ENCODE measurements at regions not wholly inside any gene's neighbourhood (a gene's known extent, or its start where the extent isn't known, plus 50 kb on each side); places are given as distances from the start of the nearest gene placed in this dataset.

DNA sequence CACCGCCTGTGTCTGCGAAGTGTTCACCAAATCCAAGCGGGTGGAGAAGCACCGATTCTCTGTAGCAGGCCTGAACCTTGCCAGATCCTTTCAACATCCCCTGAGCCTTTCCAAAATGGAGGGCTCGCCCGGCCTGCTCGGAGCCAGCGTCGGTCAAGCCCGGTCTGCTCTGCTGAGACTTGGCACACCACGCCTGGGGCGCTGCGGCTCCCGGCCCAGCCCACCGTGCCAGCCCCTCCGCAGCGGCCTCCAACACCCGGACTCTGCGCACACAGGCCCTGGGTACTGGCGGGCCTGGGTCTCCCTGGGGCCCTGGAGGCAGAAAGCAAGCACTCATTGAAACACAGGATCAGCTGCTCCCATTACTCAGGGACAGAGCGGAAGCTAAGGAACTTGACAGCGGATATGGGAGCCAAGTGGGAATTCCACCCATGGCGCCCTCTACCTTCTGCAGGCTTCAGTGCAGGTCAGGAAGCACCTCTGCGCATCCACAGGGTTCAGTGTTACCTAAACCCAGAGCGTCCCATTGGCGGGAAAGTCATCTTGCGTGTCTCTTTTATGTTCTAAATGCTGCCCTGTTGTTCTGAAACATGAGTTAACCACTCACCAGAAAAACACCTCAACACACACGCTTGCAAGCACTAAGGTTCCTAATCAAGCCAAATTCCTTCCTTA lies 159.9 kb downstream of the ZBTB18 start:
- no peaks in the 10 kb centered on the region for H3K4me1 ChIP-seq (ENCODE audit: control insufficient read depth, insufficient read depth, low read length)
- TF ChIP-seq, protein P1, sequence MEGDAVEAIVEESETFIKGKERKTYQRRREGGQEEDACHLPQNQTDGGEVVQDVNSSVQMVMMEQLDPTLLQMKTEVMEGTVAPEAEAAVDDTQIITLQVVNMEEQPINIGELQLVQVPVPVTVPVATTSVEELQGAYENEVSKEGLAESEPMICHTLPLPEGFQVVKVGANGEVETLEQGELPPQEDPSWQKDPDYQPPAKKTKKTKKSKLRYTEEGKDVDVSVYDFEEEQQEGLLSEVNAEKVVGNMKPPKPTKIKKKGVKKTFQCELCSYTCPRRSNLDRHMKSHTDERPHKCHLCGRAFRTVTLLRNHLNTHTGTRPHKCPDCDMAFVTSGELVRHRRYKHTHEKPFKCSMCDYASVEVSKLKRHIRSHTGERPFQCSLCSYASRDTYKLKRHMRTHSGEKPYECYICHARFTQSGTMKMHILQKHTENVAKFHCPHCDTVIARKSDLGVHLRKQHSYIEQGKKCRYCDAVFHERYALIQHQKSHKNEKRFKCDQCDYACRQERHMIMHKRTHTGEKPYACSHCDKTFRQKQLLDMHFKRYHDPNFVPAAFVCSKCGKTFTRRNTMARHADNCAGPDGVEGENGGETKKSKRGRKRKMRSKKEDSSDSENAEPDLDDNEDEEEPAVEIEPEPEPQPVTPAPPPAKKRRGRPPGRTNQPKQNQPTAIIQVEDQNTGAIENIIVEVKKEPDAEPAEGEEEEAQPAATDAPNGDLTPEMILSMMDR (IDR thresholded peaks at IDR 0.05 in 2 of 3, conservative IDR thresholded peaks at IDR 0.05 in 1 of 3; ENCODE audit: control insufficient read depth in 2 of 3, extremely low read depth in 1 of 3, insufficient read depth in 1 of 3, low read depth in 3 of 3, low read length in 3 of 3): peak in 2 of 3 experiments; percentile 28 to 35; a peak in 3 of 6 replicates
- no peak for TF ChIP-seq SMAD1 (IDR thresholded peaks at IDR 0.05; ENCODE audit: low read depth, partially characterized antibody)
- TF ChIP-seq, protein P2, sequence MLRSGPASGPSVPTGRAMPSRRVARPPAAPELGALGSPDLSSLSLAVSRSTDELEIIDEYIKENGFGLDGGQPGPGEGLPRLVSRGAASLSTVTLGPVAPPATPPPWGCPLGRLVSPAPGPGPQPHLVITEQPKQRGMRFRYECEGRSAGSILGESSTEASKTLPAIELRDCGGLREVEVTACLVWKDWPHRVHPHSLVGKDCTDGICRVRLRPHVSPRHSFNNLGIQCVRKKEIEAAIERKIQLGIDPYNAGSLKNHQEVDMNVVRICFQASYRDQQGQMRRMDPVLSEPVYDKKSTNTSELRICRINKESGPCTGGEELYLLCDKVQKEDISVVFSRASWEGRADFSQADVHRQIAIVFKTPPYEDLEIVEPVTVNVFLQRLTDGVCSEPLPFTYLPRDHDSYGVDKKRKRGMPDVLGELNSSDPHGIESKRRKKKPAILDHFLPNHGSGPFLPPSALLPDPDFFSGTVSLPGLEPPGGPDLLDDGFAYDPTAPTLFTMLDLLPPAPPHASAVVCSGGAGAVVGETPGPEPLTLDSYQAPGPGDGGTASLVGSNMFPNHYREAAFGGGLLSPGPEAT (IDR thresholded peaks at IDR 0.05; ENCODE audit: low read depth): no peak
- H4K20me1 ChIP-seq (ENCODE audit: control insufficient read depth, insufficient read depth): no peaks in the 10 kb centered on the region
- intact Hi-C loops (cut with micrococcal nuclease; ENCODE audit: unreplicated experiment) (no loop called here), in situ Hi-C loops (cut with MboI) (no loop called here)
- ChIA-PET CTCF (no interaction called here), SMC1A (ENCODE audit: uncharacterized antibody, unreplicated experiment) (interaction anchor here (1.4 kb wide), 1 partner anchor 160 kb away, joined by 3 read pairs; the partner anchor contains the start of gene ZBTB18), POLR2A (no interaction called here), RAD21 (ENCODE audit: unreplicated experiment) (no interaction called here)
- no peaks in the 10 kb centered on the region for H3K79me2 ChIP-seq (ENCODE audit: control insufficient read depth, insufficient read depth, low read length)
- no peaks in the 10 kb centered on the region for H3K9me3 ChIP-seq (replicated peaks; ENCODE audit: control insufficient read depth, insufficient read depth, low read length)
- no peak overlapping the region for H3K27ac ChIP-seq (ENCODE audit: control insufficient read depth, insufficient read depth)
- DNase-seq (ENCODE audit: low read depth, low spot score): no peak
- WGBS (ENCODE audit: insufficient coverage, insufficient replicate concordance, low lambda C conversion rate, missing lambda C conversion rate): 65% methylated on average over 26 of the region's 28 CpGs
- no peak overlapping the region for H3K9ac ChIP-seq (ENCODE audit: control insufficient read depth, insufficient read depth, low read length)
- no peak overlapping the region for H3K4me3 ChIP-seq
- no peaks in the 10 kb centered on the region for H3K36me3 ChIP-seq (ENCODE audit: control insufficient read depth in 2 of 2, insufficient read depth in 2 of 2, low read length in 1 of 2)
- FAIRE-seq: no peak
- H3K27me3 ChIP-seq (replicated peaks in 1 of 2; ENCODE audit: control insufficient read depth in 2 of 2, insufficient read depth in 2 of 2, low read length in 1 of 2): no peaks in the 10 kb centered on the region; a peak in 1 of 4 replicates
- no TSS peak for BruUV-seq (replicated peaks)
- H3K4me2 ChIP-seq (ENCODE audit: control insufficient read depth, insufficient read depth): no peak overlapping the region
- no peak for ATAC-seq
- H2AFZ ChIP-seq (ENCODE audit: control insufficient read depth, low read depth, low read length): no peak overlapping the region
